ENCODE measurements at regions not wholly inside any gene's neighbourhood (a gene's known extent, or its start where the extent isn't known, plus 50 kb on each side); places are given as distances from the start of the nearest gene placed in this dataset.

DNA sequence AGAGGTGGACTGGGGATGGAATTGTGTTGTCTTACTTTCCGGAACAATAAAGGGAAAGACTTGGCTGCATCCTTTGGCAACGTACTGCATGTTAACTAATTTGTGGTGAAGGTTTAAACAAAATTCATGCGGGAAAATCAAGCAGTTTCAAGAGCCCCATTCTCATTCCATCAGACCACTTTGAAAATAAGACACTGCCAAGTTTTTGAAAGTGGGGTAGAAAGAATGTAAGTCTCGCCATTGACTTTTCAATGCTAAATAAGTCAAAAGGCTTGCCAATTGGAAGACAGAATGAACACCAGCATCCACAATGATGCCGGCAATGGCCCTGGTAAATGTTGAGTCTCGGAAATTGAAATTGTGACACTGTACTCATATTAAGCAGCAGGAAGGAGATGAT lies 322.0 kb downstream of the RND3 start:
- Histone ChIP-seq H3K9me2 (replicated peaks; ENCODE audit: low read depth, low read length) (no peaks in the 10 kb centered on the region), H3K4me2 (ENCODE audit: low read depth, low read length, poor library complexity, severe bottlenecking) (no peak overlapping the region), H2AFZ (ENCODE audit: low read length) (no peak overlapping the region), H3K79me2 (ENCODE audit: insufficient read depth, low read length) (no peaks in the 10 kb centered on the region), H3K9ac (ENCODE audit: low read depth, low read length, poor library complexity, severe bottlenecking) (no peak overlapping the region), H3K36me3 (ENCODE audit: insufficient read depth, low read length) (no peaks in the 10 kb centered on the region), H3K4me1 (ENCODE audit: insufficient read depth, low read length, poor library complexity, severe bottlenecking) (peaks cover 38% of the 10 kb centered on the region), H3F3A (ENCODE audit: low read depth) (no peaks in the 10 kb centered on the region), H3K27me3 (ENCODE audit: insufficient read depth, low read length, poor library complexity, severe bottlenecking) (no peaks in the 10 kb centered on the region), H3K4me3 (ENCODE audit: low read length, poor library complexity, severe bottlenecking) (no peak overlapping the region), H4K20me1 (ENCODE audit: insufficient read depth, low read length, poor library complexity, severe bottlenecking) (no peaks in the 10 kb centered on the region), H3K9me3 (ENCODE audit: insufficient read depth, low read depth, low read length) (no peaks in the 10 kb centered on the region)
- TF ChIP-seq, protein P1, sequence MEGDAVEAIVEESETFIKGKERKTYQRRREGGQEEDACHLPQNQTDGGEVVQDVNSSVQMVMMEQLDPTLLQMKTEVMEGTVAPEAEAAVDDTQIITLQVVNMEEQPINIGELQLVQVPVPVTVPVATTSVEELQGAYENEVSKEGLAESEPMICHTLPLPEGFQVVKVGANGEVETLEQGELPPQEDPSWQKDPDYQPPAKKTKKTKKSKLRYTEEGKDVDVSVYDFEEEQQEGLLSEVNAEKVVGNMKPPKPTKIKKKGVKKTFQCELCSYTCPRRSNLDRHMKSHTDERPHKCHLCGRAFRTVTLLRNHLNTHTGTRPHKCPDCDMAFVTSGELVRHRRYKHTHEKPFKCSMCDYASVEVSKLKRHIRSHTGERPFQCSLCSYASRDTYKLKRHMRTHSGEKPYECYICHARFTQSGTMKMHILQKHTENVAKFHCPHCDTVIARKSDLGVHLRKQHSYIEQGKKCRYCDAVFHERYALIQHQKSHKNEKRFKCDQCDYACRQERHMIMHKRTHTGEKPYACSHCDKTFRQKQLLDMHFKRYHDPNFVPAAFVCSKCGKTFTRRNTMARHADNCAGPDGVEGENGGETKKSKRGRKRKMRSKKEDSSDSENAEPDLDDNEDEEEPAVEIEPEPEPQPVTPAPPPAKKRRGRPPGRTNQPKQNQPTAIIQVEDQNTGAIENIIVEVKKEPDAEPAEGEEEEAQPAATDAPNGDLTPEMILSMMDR (conservative IDR thresholded peaks at IDR 0.05; ENCODE audit: low read length): no peak
- no peak for TF ChIP-seq EZH2phosphoT487 (IDR thresholded peaks at IDR 0.05; ENCODE audit: borderline replicate concordance)

DNA sequence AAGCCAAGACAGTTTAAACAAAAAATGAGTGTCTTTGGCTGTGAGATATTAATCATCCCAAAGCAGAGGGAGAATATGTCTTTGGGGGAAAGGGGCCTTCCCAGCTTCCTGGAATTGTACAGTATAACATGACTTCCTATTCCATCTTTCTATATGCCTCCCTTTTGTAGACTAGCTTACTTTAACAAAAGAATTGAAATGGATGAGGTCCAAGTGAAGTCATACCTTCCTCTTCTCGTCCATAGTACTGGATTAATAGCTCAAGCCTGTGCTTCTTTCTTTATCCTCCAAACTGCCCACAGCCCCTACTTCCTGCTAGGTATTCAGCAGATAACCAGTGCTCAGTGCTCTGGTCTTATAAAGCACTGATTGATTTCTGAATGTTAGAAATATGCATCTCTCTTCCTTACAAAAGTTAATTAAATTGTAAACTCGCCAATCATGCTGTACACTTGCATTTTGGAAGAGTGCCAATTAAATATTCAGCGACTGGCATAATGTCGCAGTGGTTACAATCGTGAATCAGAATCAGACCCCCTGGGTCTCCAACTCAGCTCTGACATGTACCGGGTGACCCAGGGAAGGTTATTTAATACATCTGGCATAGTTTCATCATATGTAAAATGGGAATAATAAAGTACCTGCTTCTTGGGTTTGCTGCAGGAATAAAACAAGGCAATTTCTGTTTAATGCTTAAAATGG lies 325.1 kb downstream of the RND3 start:
- Histone ChIP-seq H3K36me3 (ENCODE audit: insufficient read depth, low read length) (no peaks in the 10 kb centered on the region), H3F3A (ENCODE audit: low read depth) (no peaks in the 10 kb centered on the region), H3K9me2 (replicated peaks; ENCODE audit: low read depth, low read length) (no peaks in the 10 kb centered on the region), H4K20me1 (ENCODE audit: insufficient read depth, low read length, poor library complexity, severe bottlenecking) (no peaks in the 10 kb centered on the region), H2AFZ (ENCODE audit: low read length) (no peak overlapping the region), H3K27me3 (ENCODE audit: insufficient read depth, low read length, poor library complexity, severe bottlenecking) (no peaks in the 10 kb centered on the region), H3K4me1 (ENCODE audit: insufficient read depth, low read length, poor library complexity, severe bottlenecking) (peaks cover 26% of the 10 kb centered on the region), H3K4me2 (ENCODE audit: low read depth, low read length, poor library complexity, severe bottlenecking) (no peak overlapping the region), H3K4me3 (ENCODE audit: low read length, poor library complexity, severe bottlenecking) (no peak overlapping the region), H3K9me3 (ENCODE audit: insufficient read depth, low read depth, low read length) (no peaks in the 10 kb centered on the region), H3K9ac (ENCODE audit: low read depth, low read length, poor library complexity, severe bottlenecking) (no peak overlapping the region), H3K79me2 (ENCODE audit: insufficient read depth, low read length) (no peaks in the 10 kb centered on the region)
- no peak for TF ChIP-seq EZH2phosphoT487 (IDR thresholded peaks at IDR 0.05; ENCODE audit: borderline replicate concordance)
- TF ChIP-seq, protein P1 (conservative IDR thresholded peaks at IDR 0.05; ENCODE audit: low read length): no peak

GRCh38 chr2:150160058-150160457 lies 327.4 kb downstream of the RND3 start:
- H3K9ac ChIP-seq (ENCODE audit: low read depth, low read length, poor library complexity, severe bottlenecking): no peak overlapping the region
- H3K27me3 ChIP-seq (ENCODE audit: insufficient read depth, low read length, poor library complexity, severe bottlenecking): no peaks in the 10 kb centered on the region
- no peaks in the 10 kb centered on the region for H3K36me3 ChIP-seq (ENCODE audit: insufficient read depth, low read length)
- H3K79me2 ChIP-seq (ENCODE audit: insufficient read depth, low read length): no peaks in the 10 kb centered on the region
- H3K4me1 ChIP-seq (ENCODE audit: insufficient read depth, low read length, poor library complexity, severe bottlenecking): peaks cover 9% of the 10 kb centered on the region
- no peaks in the 10 kb centered on the region for H3K9me2 ChIP-seq (replicated peaks; ENCODE audit: low read depth, low read length)
- H2AFZ ChIP-seq (ENCODE audit: low read length): no peak overlapping the region
- H3K4me2 ChIP-seq (ENCODE audit: low read depth, low read length, poor library complexity, severe bottlenecking): no peak overlapping the region
- no peaks in the 10 kb centered on the region for H3K9me3 ChIP-seq (ENCODE audit: insufficient read depth, low read depth, low read length)
- H3F3A ChIP-seq (ENCODE audit: low read depth): no peaks in the 10 kb centered on the region
- TF ChIP-seq EZH2phosphoT487 (IDR thresholded peaks at IDR 0.05; ENCODE audit: borderline replicate concordance): no peak
- TF ChIP-seq, protein P1 (conservative IDR thresholded peaks at IDR 0.05; ENCODE audit: low read length): no peak
- H3K4me3 ChIP-seq (ENCODE audit: low read length, poor library complexity, severe bottlenecking): no peak overlapping the region
- H4K20me1 ChIP-seq (ENCODE audit: insufficient read depth, low read length, poor library complexity, severe bottlenecking): no peaks in the 10 kb centered on the region

Measured in Loucy (cell line).